GM12878 (cell line): ENCODE measurements at regions not wholly inside any gene's neighbourhood (a gene's known extent, or its start where the extent isn't known, plus 50 kb on each side); places are given as distances from the start of the nearest gene placed in this dataset.

Source experiments
- ATAC-seq: fragments of 200-7000 bp; cut with Tn5 transposase; 3 replicates; pipeline ENCODE4 v1.9.1; 2020; ENCODE audit warnings: mild to moderate bottlenecking, moderate library complexity
- BruUV-seq: library from RNA; stranded (reverse); fragments of 400-500 nt; replicated peaks from 2 replicates; lab custom pipeline; 2021; lab: Mats Ljungman, UMichigan
- CTCF ChIA-PET: fragments of 300-600 bp; sonication (Branson Sonifier 250); formaldehyde crosslinking; extraction: SDS; loops from one replicate; lab custom pipeline; 2021; ENCODE audit warnings: inconsistent platforms; lab: Yijun Ruan, JAX
- POLR2A ChIA-PET: fragments of 350-600 bp; formaldehyde crosslinking; extraction: SDS; loops from one replicate; lab custom pipeline; 2021; ENCODE audit warnings: inconsistent platforms; lab: Charles Lee
- RAD21 ChIA-PET: fragments of 300-600 bp; sonication (Branson Sonifier 250); formaldehyde crosslinking; loops from one replicate; lab custom pipeline; 2023; ENCODE audit warnings: antibody characterized with exemption; ENCODE audit not compliant: unreplicated experiment; lab: Charles Lee
- SMC1A ChIA-PET: fragments of 300-600 bp; sonication (Branson Sonifier 250); formaldehyde crosslinking; loops from one replicate; lab custom pipeline; 2023; ENCODE audit not compliant: unreplicated experiment, uncharacterized antibody; lab: Charles Lee
- DNase-seq: peaks from one replicate; pipeline ENCODE4 v3.0.0-alpha.2; 2011; ENCODE audit warnings: low read depth, low spot score
- FAIRE-seq: peaks from 3 replicates; lab custom pipeline; 2011; peaks lifted over from hg19 to GRCh38; lab: Jason Lieb, UNC
- H2AFZ ChIP-seq: 2 replicates; pipeline ENCODE4 v1.6.0; 2011; ENCODE audit warnings: low read depth, low read length, control low read depth; ENCODE audit not compliant: control insufficient read depth
- H3K27ac ChIP-seq: 2 replicates; pipeline ENCODE4 v1.5.1; 2011; ENCODE audit warnings: control low read depth; ENCODE audit not compliant: control insufficient read depth, insufficient read depth
- H3K27me3 ChIP-seq, 2 experiments: replicated peaks in 1 of 2; 2 replicates each; pipeline versions ENCODE4 v1.6.0 to v1.6.1; 2011; ENCODE audit warnings: low read length in 1 of 2; ENCODE audit not compliant: control insufficient read depth in 2 of 2, insufficient read depth in 2 of 2
- H3K36me3 ChIP-seq, 2 experiments: 2 replicates each; pipeline ENCODE4 v1.5.1; 2011; ENCODE audit warnings: low read length in 1 of 2; ENCODE audit not compliant: control insufficient read depth in 2 of 2, insufficient read depth in 2 of 2
- H3K4me1 ChIP-seq: 2 replicates; pipeline ENCODE4 v1.6.1; 2011; ENCODE audit warnings: mild to moderate bottlenecking, low read length, moderate library complexity, mixed read lengths; ENCODE audit not compliant: control insufficient read depth, insufficient read depth
- H3K4me2 ChIP-seq: 2 replicates; pipeline ENCODE4 v1.6.0; 2011; ENCODE audit warnings: control low read depth; ENCODE audit not compliant: control insufficient read depth, insufficient read depth
- H3K4me3 ChIP-seq: fragments of 200-600 bp; sonication (generic); 2 replicates; pipeline ENCODE4 v1.5.1; 2016
- H3K79me2 ChIP-seq: 2 replicates; pipeline ENCODE4 v1.6.0; 2011; ENCODE audit warnings: low read length; ENCODE audit not compliant: control insufficient read depth, insufficient read depth
- H3K9ac ChIP-seq: 2 replicates; pipeline ENCODE4 v1.8.0; 2011; ENCODE audit warnings: low read length, control low read depth, mixed read lengths; ENCODE audit not compliant: control insufficient read depth, insufficient read depth
- H3K9me3 ChIP-seq: replicated peaks from 3 replicates; pipeline ENCODE4 v1.5.1; 2011; ENCODE audit warnings: mild to moderate bottlenecking, low read length; ENCODE audit not compliant: control insufficient read depth, insufficient read depth
- H4K20me1 ChIP-seq: 2 replicates; pipeline ENCODE4 v1.6.0; 2011; ENCODE audit not compliant: control insufficient read depth, insufficient read depth
- ASH2L ChIP-seq: fragments of 300-600, 200-600 bp; sonication (generic); IDR thresholded peaks from 2 replicates; pipeline ENCODE4 v1.6.1; 2017; ENCODE audit warnings: low read depth, mild to moderate bottlenecking, borderline replicate concordance
- BACH1 ChIP-seq: fragments of 450-650 bp; IDR thresholded peaks from 2 replicates; pipeline ENCODE4 v1.6.1; 2017; ENCODE audit warnings: mild to moderate bottlenecking, borderline replicate concordance
- CREB1 ChIP-seq: IDR thresholded peaks from 2 replicates; pipeline ENCODE4 v1.6.1; 2012; ENCODE audit warnings: low read depth, mild to moderate bottlenecking, inconsistent platforms
- E4F1 ChIP-seq: fragments of 450-650 bp; IDR thresholded peaks from 2 replicates; pipeline ENCODE4 v1.6.1; 2018; ENCODE audit warnings: borderline replicate concordance, mild to moderate bottlenecking; ENCODE audit not compliant: partially characterized antibody
- ESRRA ChIP-seq: IDR thresholded peaks from 2 replicates; pipeline ENCODE4 v1.6.1; 2012; ENCODE audit warnings: mild to moderate bottlenecking, low read length, improper control_type of control experiment
- FOXM1 ChIP-seq: IDR thresholded peaks from 2 replicates; pipeline ENCODE4 v1.6.1; 2012; ENCODE audit warnings: low read depth, mild to moderate bottlenecking, inconsistent platforms, low read length, moderate library complexity
- IKZF1 ChIP-seq: fragments of 450-650 bp; conservative IDR thresholded peaks from 2 replicates; pipeline ENCODE4 v1.6.1; 2017; ENCODE audit warnings: antibody characterized with exemption, mild to moderate bottlenecking
- MEF2B ChIP-seq: fragments of 450-650 bp; IDR thresholded peaks from 2 replicates; pipeline ENCODE4 v1.6.1; 2018; ENCODE audit warnings: mild to moderate bottlenecking, moderate library complexity; ENCODE audit not compliant: partially characterized antibody, poor library complexity, severe bottlenecking
- NR2C2 ChIP-seq: IDR thresholded peaks from 2 replicates; pipeline ENCODE4 v1.6.1; 2011; ENCODE audit warnings: borderline replicate concordance, low read depth; ENCODE audit not compliant: control insufficient read depth, insufficient read length
- NRF1 ChIP-seq: conservative IDR thresholded peaks from 2 replicates; pipeline ENCODE4 v1.6.1; 2011; ENCODE audit warnings: mild to moderate bottlenecking, low read depth, low read length, improper control_type of control experiment
- REST ChIP-seq: IDR thresholded peaks from 2 replicates; pipeline ENCODE4 v1.6.1; 2012; ENCODE audit warnings: mild to moderate bottlenecking, low read depth, low read length
- USF1 ChIP-seq: IDR thresholded peaks from 2 replicates; pipeline ENCODE4 v1.6.1; 2011; ENCODE audit warnings: borderline replicate concordance, low read depth, mild to moderate bottlenecking, moderate library complexity, mixed read lengths, low read length; ENCODE audit not compliant: insufficient read depth; ENCODE audit errors: extremely low read length
- ZNF207 ChIP-seq: fragments of 450-650 bp; IDR thresholded peaks from 2 replicates; pipeline ENCODE4 v1.6.1; 2014; ENCODE audit warnings: antibody characterized with exemption, mild to moderate bottlenecking, borderline replicate concordance
- ZSCAN29 ChIP-seq: fragments of 450-650 bp; IDR thresholded peaks from 2 replicates; pipeline ENCODE4 v1.6.1; 2017; ENCODE audit warnings: mild to moderate bottlenecking, moderate library complexity
- WGBS: methylation state at CpG from one replicate; pipeline ENCODE4 v1.1.6; 2016; ENCODE audit warnings: low lambda C conversion rate; ENCODE audit not compliant: insufficient replicate concordance, insufficient coverage; ENCODE audit errors: missing lambda C conversion rate; 5-methylcytosine and 5-hydroxymethylcytosine counted together
- in situ Hi-C: fragments of 300-500 bp; cut with MboI; formaldehyde crosslinking; loops from 9 replicates; pipeline ENCODE4 v1.14.3; 2018; ENCODE audit warnings: mixed read lengths
- intact Hi-C: fragments of 100-400 bp; cut with micrococcal nuclease; formaldehyde crosslinking; loops from one replicate; pipeline ENCODE4 v1.14.2; 2022; ENCODE audit not compliant: unreplicated experiment

- H3K27ac ChIP-seq, result no peak overlapping the region
- SMC1A ChIA-PET, result no interaction called here
- no peaks in the 10 kb centered on the region for H3K79me2 ChIP-seq
- WGBS, result 39% methylated on average over 5 of the region's 5 CpGs
- POLR2A ChIA-PET, result no interaction called here
- no peaks in the 10 kb centered on the region; the same call in 1 of the 2 replicates for H3K4me1 ChIP-seq
- in situ Hi-C loops, result no loop called here
- no TSS peak for BruUV-seq
- H3K27me3 ChIP-seq, result no peaks in the 10 kb centered on the region
- H3K9ac ChIP-seq, result no peak overlapping the region
- CTCF ChIA-PET, result no interaction called here
- no peak overlapping the region for H3K4me3 ChIP-seq
- H3K4me2 ChIP-seq, result no peak overlapping the region
- H2AFZ ChIP-seq, result no peak overlapping the region
- no peaks in the 10 kb centered on the region for H3K36me3 ChIP-seq
- DNase-seq (no peak), FAIRE-seq (no peak)
- no peaks in the 10 kb centered on the region for H4K20me1 ChIP-seq
- H3K9me3 ChIP-seq, result no peaks in the 10 kb centered on the region
- TF ChIP-seq MEF2B, result no peak
- TF ChIP-seq ESRRA, result no peak
- no peak for TF ChIP-seq CREB1
- no peak for TF ChIP-seq USF1
- no peak for TF ChIP-seq REST
- no peak for TF ChIP-seq IKZF1
- no peak for TF ChIP-seq ZNF207
- TF ChIP-seq ASH2L, result no peak
- no peak for TF ChIP-seq ZSCAN29
- TF ChIP-seq E4F1, result no peak
- TF ChIP-seq NR2C2, result no peak
- no peak for TF ChIP-seq FOXM1
- no peak for TF ChIP-seq BACH1
- no peak for TF ChIP-seq NRF1
- TF ChIP-seq, all 136 proteins: peak for 0
- RAD21 ChIA-PET, result no interaction called here
- no peak for ATAC-seq
- intact Hi-C loops, result no loop called here
These were observed 74.8 kb upstream of the CLDN5 start for GRCh38 chr22:19599004-19599403.
